ENCODE measurements at regions not wholly inside any gene's neighbourhood (a gene's known extent, or its start where the extent isn't known, plus 50 kb on each side); places are given as distances from the start of the nearest gene placed in this dataset.

DNA sequence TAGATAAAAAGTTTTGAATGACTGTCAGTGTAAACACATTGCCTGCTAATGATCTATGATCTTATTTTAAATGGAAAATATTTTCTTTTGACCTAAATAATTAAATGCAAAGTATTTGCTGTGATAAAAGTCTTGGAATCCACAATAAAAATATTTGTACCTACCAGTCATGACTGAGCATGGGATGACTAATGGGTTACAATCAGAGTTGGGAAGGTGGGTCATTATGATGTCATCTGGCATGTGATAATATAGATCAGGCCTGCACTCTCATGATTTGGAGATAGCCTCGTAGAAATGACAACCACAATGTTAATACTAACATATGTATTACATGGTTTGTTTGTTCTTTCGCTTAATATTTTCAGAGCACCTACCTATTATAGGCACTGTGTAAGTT is 848.8 kb upstream of the KLHL29 start:
- TF ChIP-seq, protein P1, sequence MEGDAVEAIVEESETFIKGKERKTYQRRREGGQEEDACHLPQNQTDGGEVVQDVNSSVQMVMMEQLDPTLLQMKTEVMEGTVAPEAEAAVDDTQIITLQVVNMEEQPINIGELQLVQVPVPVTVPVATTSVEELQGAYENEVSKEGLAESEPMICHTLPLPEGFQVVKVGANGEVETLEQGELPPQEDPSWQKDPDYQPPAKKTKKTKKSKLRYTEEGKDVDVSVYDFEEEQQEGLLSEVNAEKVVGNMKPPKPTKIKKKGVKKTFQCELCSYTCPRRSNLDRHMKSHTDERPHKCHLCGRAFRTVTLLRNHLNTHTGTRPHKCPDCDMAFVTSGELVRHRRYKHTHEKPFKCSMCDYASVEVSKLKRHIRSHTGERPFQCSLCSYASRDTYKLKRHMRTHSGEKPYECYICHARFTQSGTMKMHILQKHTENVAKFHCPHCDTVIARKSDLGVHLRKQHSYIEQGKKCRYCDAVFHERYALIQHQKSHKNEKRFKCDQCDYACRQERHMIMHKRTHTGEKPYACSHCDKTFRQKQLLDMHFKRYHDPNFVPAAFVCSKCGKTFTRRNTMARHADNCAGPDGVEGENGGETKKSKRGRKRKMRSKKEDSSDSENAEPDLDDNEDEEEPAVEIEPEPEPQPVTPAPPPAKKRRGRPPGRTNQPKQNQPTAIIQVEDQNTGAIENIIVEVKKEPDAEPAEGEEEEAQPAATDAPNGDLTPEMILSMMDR (IDR thresholded peaks at IDR 0.05; ENCODE audit: low read depth, low read length, poor library complexity, severe bottlenecking), result no peak
- TF ChIP-seq EZH2phosphoT487 (IDR thresholded peaks at IDR 0.05; ENCODE audit: borderline replicate concordance, low read length), result no peak
